ENCODE measurements at regions not wholly inside any gene's neighbourhood (a gene's known extent, or its start where the extent isn't known, plus 50 kb on each side); places are given as distances from the start of the nearest gene placed in this dataset.

DNA sequence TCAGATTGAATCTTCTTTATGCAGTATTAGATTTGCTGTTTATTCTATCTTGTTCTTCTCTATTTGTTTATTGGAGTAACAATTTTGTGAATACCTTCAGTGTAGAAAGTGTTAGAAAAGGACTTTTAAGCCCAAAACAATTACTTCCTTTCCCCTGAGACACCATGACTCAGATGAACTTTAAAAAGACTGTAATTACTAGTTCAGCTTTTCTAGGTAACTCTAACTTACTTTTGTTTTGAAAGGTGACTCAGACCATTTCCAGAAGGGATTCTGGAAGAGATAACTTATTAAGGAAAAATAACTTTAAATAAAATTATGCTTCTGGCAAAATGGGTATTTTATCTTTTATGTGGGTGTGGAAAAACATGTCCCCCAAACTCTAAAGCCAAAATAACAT, 561.5 kb upstream of the PCDH10 start:
- TF ChIP-seq POLR2A (IDR thresholded peaks at IDR 0.05; ENCODE audit: low read depth, low read length) (no peak), POLR2AphosphoS5 (IDR thresholded peaks at IDR 0.05; ENCODE audit: low read depth, low read length) (no peak), TAF1 (IDR thresholded peaks at IDR 0.05; ENCODE audit: low read depth, low read length) (no peak), SPI1 (IDR thresholded peaks at IDR 0.05; ENCODE audit: low read depth, low read length) (no peak), PAX5 (IDR thresholded peaks at IDR 0.05; ENCODE audit: insufficient read depth, low read length, severe bottlenecking) (no peak), POU2F2 (IDR thresholded peaks at IDR 0.05; ENCODE audit: low read depth, low read length) (no peak)

Data from GM12891 (cell line).